ENCODE measurements at regions not wholly inside any gene's neighbourhood (a gene's known extent, or its start where the extent isn't known, plus 50 kb on each side); places are given as distances from the start of the nearest gene placed in this dataset.

GRCh38 chr13:85076343-85076742 lies 722.9 kb downstream of the SLITRK6 start:
- H3K27me3 ChIP-seq: no peaks in the 10 kb centered on the region
- H3K27ac ChIP-seq: no peak overlapping the region
- no peak overlapping the region for H3K4me3 ChIP-seq
- 13 to 24% methylated on average over 1 of the region's 1 CpG for WGBS, 2 donors (ENCODE audit: low coverage in 1 of 2)
- H3K4me1 ChIP-seq: no peaks in the 10 kb centered on the region
- ATAC-seq: no peak
- no peaks in the 10 kb centered on the region for H3K36me3 ChIP-seq
- H3K9me3 ChIP-seq: no peaks in the 10 kb centered on the region
- TF ChIP-seq POLR2A (IDR thresholded peaks at IDR 0.05) (no peak), CTCF (IDR thresholded peaks at IDR 0.05) (no peak), POLR2AphosphoS5 (IDR thresholded peaks at IDR 0.05) (no peak), EP300 (IDR thresholded peaks at IDR 0.05) (no peak)

- no peaks in the 10 kb centered on the region for H3K9me3 ChIP-seq
- no peaks in the 10 kb centered on the region for H3K27me3 ChIP-seq
- no peak overlapping the region for H3K4me3 ChIP-seq
- H3K36me3 ChIP-seq: no peaks in the 10 kb centered on the region
- H3K27ac ChIP-seq: no peak overlapping the region
- ATAC-seq: no peak
- H3K4me1 ChIP-seq: no peaks in the 10 kb centered on the region
- WGBS, 2 donors (ENCODE audit: low coverage in 1 of 2): 63 to 89% methylated on average over 5 of the region's 5 CpGs
- TF ChIP-seq CTCF (IDR thresholded peaks at IDR 0.05) (no peak), EP300 (IDR thresholded peaks at IDR 0.05) (no peak), POLR2A (IDR thresholded peaks at IDR 0.05) (no peak), POLR2AphosphoS5 (IDR thresholded peaks at IDR 0.05) (no peak)
Observed at GRCh38 chr13:85074543-85075313, 724.5 kb downstream of the SLITRK6 start.

- Histone ChIP-seq H3K27ac (no peak overlapping the region), H3K27me3 (no peaks in the 10 kb centered on the region), H3K36me3 (no peaks in the 10 kb centered on the region), H3K9me3 (no peaks in the 10 kb centered on the region), H3K4me1 (no peaks in the 10 kb centered on the region), H3K4me3 (no peak overlapping the region)
- TF ChIP-seq CTCF (IDR thresholded peaks at IDR 0.05): no peak
- no peak for TF ChIP-seq POLR2A (IDR thresholded peaks at IDR 0.05)
- no peak for TF ChIP-seq POLR2AphosphoS5 (IDR thresholded peaks at IDR 0.05)
- TF ChIP-seq EP300 (IDR thresholded peaks at IDR 0.05): no peak
- WGBS, 2 donors (ENCODE audit: low coverage in 1 of 2): 64 to 97% methylated on average over 3 of the region's 3 CpGs
- no peak for ATAC-seq
Observed at GRCh38 chr13:85068231-85068630, 731.0 kb downstream of the SLITRK6 start.

GRCh38 chr13:85040215-85040614 lies 759.0 kb downstream of the SLITRK6 start:
- TF ChIP-seq EP300 (IDR thresholded peaks at IDR 0.05) (no peak), POLR2AphosphoS5 (IDR thresholded peaks at IDR 0.05) (no peak), CTCF (IDR thresholded peaks at IDR 0.05) (no peak), POLR2A (IDR thresholded peaks at IDR 0.05) (no peak)
- H3K27me3 ChIP-seq: no peaks in the 10 kb centered on the region
- no peak overlapping the region for H3K4me3 ChIP-seq
- H3K4me1 ChIP-seq: no peaks in the 10 kb centered on the region
- ATAC-seq: no peak
- H3K9me3 ChIP-seq: no peaks in the 10 kb centered on the region
- no peak overlapping the region for H3K27ac ChIP-seq
- H3K36me3 ChIP-seq: no peaks in the 10 kb centered on the region
- 62 to 67% methylated on average over 1 of the region's 1 CpG for WGBS, 2 donors (ENCODE audit: low coverage in 1 of 2)

GRCh38 chr13:85031771-85032170 lies 767.4 kb downstream of the SLITRK6 start:
- Histone ChIP-seq H3K4me1 (no peaks in the 10 kb centered on the region), H3K36me3 (no peaks in the 10 kb centered on the region)
- no peak for ATAC-seq

More at GRCh38 chr13:85031771-85032170, 767.4 kb downstream of the SLITRK6 start:
- H3K27me3 ChIP-seq: no peaks in the 10 kb centered on the region
- WGBS, 2 donors (ENCODE audit: low coverage in 1 of 2): 8 to 54% methylated on average over 1 of the region's 1 CpG
- no peak overlapping the region for H3K4me3 ChIP-seq
- TF ChIP-seq CTCF (IDR thresholded peaks at IDR 0.05) (no peak), POLR2AphosphoS5 (IDR thresholded peaks at IDR 0.05) (no peak), POLR2A (IDR thresholded peaks at IDR 0.05) (no peak), EP300 (IDR thresholded peaks at IDR 0.05) (no peak)
- no peak overlapping the region for H3K27ac ChIP-seq
- peaks cover 0 to 9% (median 0%) of the 10 kb centered on the region in 3 donors for H3K9me3 ChIP-seq
